Caco-2 (cell line): ENCODE measurements at regions not wholly inside any gene's neighbourhood (a gene's known extent, or its start where the extent isn't known, plus 50 kb on each side); places are given as distances from the start of the nearest gene placed in this dataset.

Experiments used
- BruUV-seq: library from RNA; stranded (reverse); fragments of 400-500 nt; replicated peaks from 2 replicates; lab custom pipeline; 2021; lab: Mats Ljungman, UMichigan
- CTCF ChIA-PET: fragments of 300-600 bp; sonication (Branson Sonifier 250); formaldehyde crosslinking; loops from one replicate; lab custom pipeline; 2022; ENCODE audit warnings: antibody characterized with exemption; lab: Charles Lee
- POLR2A ChIA-PET: fragments of 300-600 bp; sonication (Branson Sonifier 250); formaldehyde crosslinking; loops from one replicate; lab custom pipeline; 2022; ENCODE audit warnings: antibody characterized with exemption; lab: Charles Lee
- DNase-seq, 2 experiments: peaks; one replicate each; pipeline versions ENCODE4 v3.0.0 to v3.0.0-alpha.2; 2020 to 2022
- H3K27me3 ChIP-seq: replicated peaks from 2 replicates; pipeline ENCODE4 v1.6.0; 2011; ENCODE audit warnings: low read length; ENCODE audit not compliant: control insufficient read depth, insufficient read depth
- H3K36me3 ChIP-seq: 2 replicates; pipeline ENCODE4 v1.5.1; 2011; ENCODE audit warnings: low read length; ENCODE audit not compliant: control insufficient read depth, insufficient read depth
- H3K4me1 ChIP-seq: fragments of 250-450 bp; sonication (Bioruptor Pico); 2 replicates; pipeline ENCODE4 v1.5.1; 2020; ENCODE audit warnings: mild to moderate bottlenecking
- H3K4me3 ChIP-seq: 2 replicates; pipeline ENCODE4 v1.5.1; 2011; ENCODE audit warnings: low read depth, mild to moderate bottlenecking, control low read depth, low read length
- H3K9me3 ChIP-seq: fragments of 250-450 bp; sonication (Bioruptor Pico); 2 replicates; pipeline ENCODE4 v1.5.1; 2020; ENCODE audit warnings: mild to moderate bottlenecking, moderate library complexity
- H3K27ac Mint-ChIP-seq: one replicate; pipeline ENCODE4 v1.8.0; 2022; ENCODE audit warnings: mixed read lengths; ENCODE audit not compliant: unreplicated experiment
- H3K27me3 Mint-ChIP-seq: one replicate; pipeline ENCODE4 v1.8.0; 2022; ENCODE audit warnings: mixed read lengths; ENCODE audit not compliant: insufficient read depth, unreplicated experiment
- H3K36me3 Mint-ChIP-seq: one replicate; pipeline ENCODE4 v1.8.0; 2022; ENCODE audit warnings: mild to moderate bottlenecking, mixed read lengths; ENCODE audit not compliant: insufficient read depth, unreplicated experiment
- H3K4me1 Mint-ChIP-seq: one replicate; pipeline ENCODE4 v1.8.0; 2022; ENCODE audit warnings: low read depth, mixed read lengths; ENCODE audit not compliant: unreplicated experiment
- H3K4me3 Mint-ChIP-seq: one replicate; pipeline ENCODE4 v1.8.0; 2022; ENCODE audit warnings: mild to moderate bottlenecking, moderate library complexity, mixed read lengths; ENCODE audit not compliant: unreplicated experiment
- H3K9me3 Mint-ChIP-seq: one replicate; pipeline ENCODE4 v1.8.0; 2022; ENCODE audit warnings: mixed read lengths; ENCODE audit not compliant: unreplicated experiment
- intact Hi-C: fragments of 100-400 bp; cut with micrococcal nuclease; formaldehyde crosslinking; loops from one replicate; pipeline ENCODE4 v1.10.0; 2022; ENCODE audit not compliant: unreplicated experiment
- TF ChIP-seq, protein P1 (sequence below), 2 experiments: fragments of 200-600 bp in 1 of 2; IDR thresholded peaks; 1 replicate in 1 of 2; 2 replicates in 1 of 2; pipeline versions ENCODE4 v1.5.1 to v1.8.0; 2011 to 2022; ENCODE audit warnings: antibody characterized with exemption in 1 of 2, control low read depth in 1 of 2, inconsistent platforms in 1 of 2, low read depth in 1 of 2, low read length in 1 of 2, mild to moderate bottlenecking in 1 of 2, moderate library complexity in 1 of 2; ENCODE audit not compliant: insufficient read depth in 1 of 2, severe bottlenecking in 1 of 2, unreplicated experiment in 1 of 2

DNA sequence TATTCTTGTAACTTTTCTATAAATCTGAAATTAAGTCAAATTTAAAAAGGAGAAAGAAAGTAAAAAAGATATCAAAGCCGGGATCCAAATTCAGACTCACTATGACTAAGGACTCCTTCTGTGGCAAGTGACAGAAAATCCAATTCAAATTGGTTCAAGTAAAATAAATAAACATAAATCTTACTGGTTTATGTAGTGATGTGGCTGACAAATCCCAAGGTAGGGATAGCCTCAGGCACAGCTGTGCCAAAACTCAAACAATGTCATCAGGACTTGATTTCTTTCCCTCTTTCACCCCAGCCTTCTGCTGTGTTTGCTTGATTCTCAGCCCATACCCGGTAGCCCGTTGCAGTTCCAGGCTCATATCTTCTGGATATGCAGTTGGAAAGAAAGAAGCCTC is 284.6 kb downstream of the SP3 start:
- TF ChIP-seq, protein P1, sequence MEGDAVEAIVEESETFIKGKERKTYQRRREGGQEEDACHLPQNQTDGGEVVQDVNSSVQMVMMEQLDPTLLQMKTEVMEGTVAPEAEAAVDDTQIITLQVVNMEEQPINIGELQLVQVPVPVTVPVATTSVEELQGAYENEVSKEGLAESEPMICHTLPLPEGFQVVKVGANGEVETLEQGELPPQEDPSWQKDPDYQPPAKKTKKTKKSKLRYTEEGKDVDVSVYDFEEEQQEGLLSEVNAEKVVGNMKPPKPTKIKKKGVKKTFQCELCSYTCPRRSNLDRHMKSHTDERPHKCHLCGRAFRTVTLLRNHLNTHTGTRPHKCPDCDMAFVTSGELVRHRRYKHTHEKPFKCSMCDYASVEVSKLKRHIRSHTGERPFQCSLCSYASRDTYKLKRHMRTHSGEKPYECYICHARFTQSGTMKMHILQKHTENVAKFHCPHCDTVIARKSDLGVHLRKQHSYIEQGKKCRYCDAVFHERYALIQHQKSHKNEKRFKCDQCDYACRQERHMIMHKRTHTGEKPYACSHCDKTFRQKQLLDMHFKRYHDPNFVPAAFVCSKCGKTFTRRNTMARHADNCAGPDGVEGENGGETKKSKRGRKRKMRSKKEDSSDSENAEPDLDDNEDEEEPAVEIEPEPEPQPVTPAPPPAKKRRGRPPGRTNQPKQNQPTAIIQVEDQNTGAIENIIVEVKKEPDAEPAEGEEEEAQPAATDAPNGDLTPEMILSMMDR (IDR thresholded peaks at IDR 0.05; ENCODE audit: insufficient read depth in 1 of 2, low read depth in 1 of 2, low read length in 1 of 2, severe bottlenecking in 1 of 2, unreplicated experiment in 1 of 2), result no peak
- ChIA-PET CTCF (interaction anchor here (0.6 kb wide), 1 partner anchor 656 kb away, joined by 3 read pairs; no protein-coding TSS in a partner anchor), POLR2A (no interaction called here)
- BruUV-seq, result no TSS peak
- no peaks in the 10 kb centered on the region for H3K9me3 ChIP-seq
- no peaks in the 10 kb centered on the region for H3K36me3 Mint-ChIP-seq
- H3K9me3 Mint-ChIP-seq, result no peaks in the 10 kb centered on the region
- no peaks in the 10 kb centered on the region for H3K27me3 ChIP-seq
- no peak overlapping the region for H3K4me3 Mint-ChIP-seq
- no peaks in the 10 kb centered on the region for H3K36me3 ChIP-seq
- H3K27ac Mint-ChIP-seq, result no peak overlapping the region
- H3K4me1 Mint-ChIP-seq, result no peaks in the 10 kb centered on the region
- intact Hi-C loops, result no loop called here
- DNase-seq, result no peak
- H3K4me3 ChIP-seq, result no peak overlapping the region
- H3K27me3 Mint-ChIP-seq, result peaks cover 4% of the 10 kb centered on the region
- no peaks in the 10 kb centered on the region for H3K4me1 ChIP-seq

DNA sequence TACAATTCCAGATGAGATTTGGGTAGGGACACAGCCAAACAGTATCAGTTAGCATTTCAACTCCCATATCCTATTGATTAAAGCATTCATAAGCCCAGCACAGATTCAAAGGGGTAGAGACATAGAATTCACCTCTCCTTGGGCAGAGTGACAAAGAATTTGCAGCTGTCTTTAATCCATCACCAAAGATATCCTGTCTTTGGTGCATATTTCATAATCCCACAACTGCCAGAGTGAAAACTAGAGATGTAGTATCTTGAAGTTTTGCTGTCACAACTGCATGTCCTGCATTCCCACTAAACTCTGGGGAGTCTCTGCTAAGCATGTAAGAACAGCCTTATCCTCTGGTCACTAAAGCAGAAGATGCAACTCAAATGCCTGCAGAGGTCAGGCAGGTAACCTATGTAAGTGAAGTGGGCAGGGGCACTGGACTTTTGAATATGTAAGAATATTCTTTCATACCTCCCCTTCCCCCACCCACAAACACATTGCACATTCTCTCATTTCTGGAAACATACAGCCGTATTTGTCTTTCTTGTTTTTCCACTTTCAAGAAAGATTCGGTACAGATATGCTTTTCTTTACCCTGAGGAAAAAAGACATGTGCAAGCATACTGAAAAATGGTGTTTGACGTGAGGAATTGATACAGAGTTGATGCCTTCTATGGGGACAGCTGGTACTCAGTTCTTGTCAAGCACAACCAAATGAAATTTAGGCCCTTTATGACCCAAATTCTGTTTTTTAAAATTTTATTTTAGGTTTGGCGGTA is 283.1 kb downstream of the SP3 start:
- intact Hi-C loops, result no loop called here
- Mint-ChIP-seq H3K27ac (no peak overlapping the region), H3K4me1 (no peaks in the 10 kb centered on the region), H3K4me3 (no peak overlapping the region), H3K9me3 (no peaks in the 10 kb centered on the region), H3K27me3 (no peaks in the 10 kb centered on the region), H3K36me3 (no peaks in the 10 kb centered on the region)
- Histone ChIP-seq H3K4me1 (no peaks in the 10 kb centered on the region), H3K36me3 (no peaks in the 10 kb centered on the region), H3K4me3 (no peak overlapping the region), H3K9me3 (no peaks in the 10 kb centered on the region), H3K27me3 (no peaks in the 10 kb centered on the region)
- DNase-seq, result no peak
- no TSS peak for BruUV-seq
- CTCF ChIA-PET, result no interaction called here
- POLR2A ChIA-PET, result no interaction called here
- TF ChIP-seq, protein P1 (IDR thresholded peaks at IDR 0.05; ENCODE audit: insufficient read depth in 1 of 2, low read depth in 1 of 2, low read length in 1 of 2, severe bottlenecking in 1 of 2, unreplicated experiment in 1 of 2), result no peak

DNA sequence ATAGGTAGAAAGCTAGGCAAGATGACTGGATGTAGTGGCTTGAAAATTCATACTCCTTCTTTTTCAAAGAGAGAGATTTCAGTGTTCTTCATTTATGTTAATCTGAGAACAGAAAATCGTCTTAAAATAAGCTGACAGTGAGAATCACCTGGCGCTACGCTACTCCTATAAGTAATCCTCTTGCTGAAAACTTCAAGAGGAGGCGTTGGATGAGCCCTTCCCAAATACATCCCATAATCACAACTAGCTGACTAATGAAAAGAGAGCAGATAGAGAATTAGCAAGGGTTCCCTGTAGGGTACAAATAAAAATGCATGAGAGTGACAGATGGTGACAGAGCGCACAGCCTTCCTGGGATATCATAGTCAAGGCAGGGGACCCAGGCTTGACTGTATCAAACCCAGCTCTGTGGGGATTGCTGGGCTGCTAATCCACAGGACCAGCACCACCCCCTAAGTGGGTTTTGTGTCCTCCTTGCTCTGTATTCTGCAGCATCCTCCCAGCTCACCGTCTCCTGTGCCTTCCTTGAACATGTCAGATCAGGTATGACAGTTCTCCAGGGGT is 280.2 kb downstream of the SP3 start:
- no peak for DNase-seq
- Histone ChIP-seq H3K9me3 (no peaks in the 10 kb centered on the region), H3K4me3 (no peak overlapping the region), H3K27me3 (no peaks in the 10 kb centered on the region), H3K4me1 (no peaks in the 10 kb centered on the region), H3K36me3 (no peaks in the 10 kb centered on the region)
- H3K4me1 Mint-ChIP-seq, result no peaks in the 10 kb centered on the region
- ChIA-PET POLR2A (no interaction called here), CTCF (no interaction called here)
- no peaks in the 10 kb centered on the region for H3K27me3 Mint-ChIP-seq
- H3K36me3 Mint-ChIP-seq, result no peaks in the 10 kb centered on the region
- no peak overlapping the region for H3K27ac Mint-ChIP-seq
- intact Hi-C loops, result no loop called here
- TF ChIP-seq, protein P1 (IDR thresholded peaks at IDR 0.05; ENCODE audit: insufficient read depth in 1 of 2, low read depth in 1 of 2, low read length in 1 of 2, severe bottlenecking in 1 of 2, unreplicated experiment in 1 of 2), result no peak
- no TSS peak for BruUV-seq
- no peak overlapping the region for H3K4me3 Mint-ChIP-seq
- no peaks in the 10 kb centered on the region for H3K9me3 Mint-ChIP-seq
